ENCODE measurements at regions not wholly inside any gene's neighbourhood (a gene's known extent, or its start where the extent isn't known, plus 50 kb on each side); places are given as distances from the start of the nearest gene placed in this dataset.

DNA sequence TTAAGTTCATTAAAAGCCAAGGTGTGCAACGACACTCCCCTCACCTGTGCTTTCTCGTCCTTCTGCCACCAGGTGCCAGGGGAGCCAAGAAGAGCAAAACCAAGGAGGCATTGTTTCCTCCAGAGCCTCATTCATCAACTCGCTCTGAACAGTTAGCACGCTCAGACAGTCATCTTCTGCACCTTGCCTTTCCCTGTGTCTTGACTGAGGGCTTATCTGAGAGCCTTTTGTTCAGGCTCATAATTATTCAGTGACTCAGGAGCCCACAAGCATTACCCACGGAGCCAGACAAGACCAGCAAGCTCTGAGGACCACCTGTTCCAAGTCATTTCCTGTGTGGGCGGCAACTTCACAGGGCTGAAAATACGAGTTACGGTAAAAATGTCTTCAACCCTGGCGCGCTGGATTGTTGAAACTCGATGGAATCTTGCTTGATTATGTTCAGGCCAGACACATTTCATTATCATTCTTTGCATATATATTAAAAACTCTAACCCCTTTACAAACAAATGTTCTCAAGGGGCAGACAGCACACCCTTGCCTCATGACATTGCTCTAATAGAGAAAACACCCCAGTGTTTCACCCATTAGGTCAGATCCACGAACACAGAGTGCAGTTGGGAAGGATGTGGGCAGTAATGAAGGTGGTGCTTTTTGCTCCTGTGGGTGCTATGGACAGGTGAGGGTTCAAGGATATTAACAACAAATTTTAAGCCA lies 89.7 kb upstream of the RUNX1 start:
- H3K4me1 ChIP-seq (ENCODE audit: insufficient read depth, low read length): no peaks in the 10 kb centered on the region; the same call in 1 of the 2 replicates
- H2BK15ac ChIP-seq (ENCODE audit: low read depth, low read length): no peak overlapping the region
- peak overlapping the region; percentile 8 for H3K9ac ChIP-seq (ENCODE audit: extremely low read depth, insufficient read length, low read length)
- H3K27me3 ChIP-seq (ENCODE audit: insufficient read depth, low read length): no peaks in the 10 kb centered on the region
- H3K4me2 ChIP-seq (ENCODE audit: insufficient read depth, insufficient read length, low read length): no peak overlapping the region
- Mint-ChIP-seq H3K9me3 (no peaks in the 10 kb centered on the region), H3K36me3 (ENCODE audit: insufficient read depth in 1 of 3, low read depth in 3 of 3) (no peaks in the 10 kb centered on the region), H3K27me3 (ENCODE audit: low read depth) (no peaks in the 10 kb centered on the region; the same call in 1 of the 2 replicates), H3K27ac (0 out of 7 replicates have a peak overlapping the region, but pooled peaks of 1 of the 3 experiments have one; percentile 39), H3K4me3 (no peak overlapping the region), H3K4me1 (peaks cover 11 to 15% of the 10 kb centered on the region in 2 experiments; a peak in 3 of 4 replicates)
- H2BK20ac ChIP-seq (ENCODE audit: low read depth, low read length, poor library complexity, severe bottlenecking): no peak overlapping the region
- no peaks in the 10 kb centered on the region for H3K79me2 ChIP-seq (ENCODE audit: insufficient read depth, low read length)
- no peak overlapping the region for H4K8ac ChIP-seq (replicated peaks; ENCODE audit: insufficient read length, low read depth, low read length)
- no peak for DNase-seq
- H2AFZ ChIP-seq (ENCODE audit: low read length): no peak overlapping the region
- H2AK5ac ChIP-seq (ENCODE audit: insufficient read length, low read length): no peak overlapping the region
- TF ChIP-seq, protein P1, sequence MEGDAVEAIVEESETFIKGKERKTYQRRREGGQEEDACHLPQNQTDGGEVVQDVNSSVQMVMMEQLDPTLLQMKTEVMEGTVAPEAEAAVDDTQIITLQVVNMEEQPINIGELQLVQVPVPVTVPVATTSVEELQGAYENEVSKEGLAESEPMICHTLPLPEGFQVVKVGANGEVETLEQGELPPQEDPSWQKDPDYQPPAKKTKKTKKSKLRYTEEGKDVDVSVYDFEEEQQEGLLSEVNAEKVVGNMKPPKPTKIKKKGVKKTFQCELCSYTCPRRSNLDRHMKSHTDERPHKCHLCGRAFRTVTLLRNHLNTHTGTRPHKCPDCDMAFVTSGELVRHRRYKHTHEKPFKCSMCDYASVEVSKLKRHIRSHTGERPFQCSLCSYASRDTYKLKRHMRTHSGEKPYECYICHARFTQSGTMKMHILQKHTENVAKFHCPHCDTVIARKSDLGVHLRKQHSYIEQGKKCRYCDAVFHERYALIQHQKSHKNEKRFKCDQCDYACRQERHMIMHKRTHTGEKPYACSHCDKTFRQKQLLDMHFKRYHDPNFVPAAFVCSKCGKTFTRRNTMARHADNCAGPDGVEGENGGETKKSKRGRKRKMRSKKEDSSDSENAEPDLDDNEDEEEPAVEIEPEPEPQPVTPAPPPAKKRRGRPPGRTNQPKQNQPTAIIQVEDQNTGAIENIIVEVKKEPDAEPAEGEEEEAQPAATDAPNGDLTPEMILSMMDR (conservative IDR thresholded peaks at IDR 0.05): no peak
- H3K56ac ChIP-seq (ENCODE audit: insufficient read length, low read depth, low read length): no peak overlapping the region
- H3K23ac ChIP-seq (ENCODE audit: insufficient read length, low read depth, low read length): no peak overlapping the region
- H2BK12ac ChIP-seq (ENCODE audit: insufficient read length, low read depth, low read length): no peak overlapping the region
- WGBS (ENCODE audit: extremely low coverage, insufficient read length, low lambda C conversion rate): no CpG with 5 or more reads among the region's 12 CpGs
- no peak overlapping the region for H3K27ac ChIP-seq (ENCODE audit: insufficient read length, low read depth, low read length)
- no peaks in the 10 kb centered on the region for H3K23me2 ChIP-seq (ENCODE audit: insufficient read length, low read depth, low read length, poor library complexity, severe bottlenecking)
- H3T11ph ChIP-seq (ENCODE audit: low read length): no peak overlapping the region
- no peak overlapping the region for H3K14ac ChIP-seq (ENCODE audit: insufficient read depth, low read length)
- H2BK5ac ChIP-seq (ENCODE audit: insufficient read length, low read length): no peak overlapping the region
- H3K79me1 ChIP-seq (ENCODE audit: insufficient read depth, low read depth, low read length, poor library complexity, severe bottlenecking): no peaks in the 10 kb centered on the region
- H4K5ac ChIP-seq (ENCODE audit: insufficient read length, low read depth, low read length): peak overlapping the region; percentile 17
- H3K4ac ChIP-seq (ENCODE audit: low read depth, low read length): no peak overlapping the region
- H3K18ac ChIP-seq (ENCODE audit: insufficient read length, low read depth, low read length): no peak overlapping the region
- H3K9me3 ChIP-seq (ENCODE audit: control insufficient read depth, low read depth, low read length): no peaks in the 10 kb centered on the region
- H4K20me1 ChIP-seq (ENCODE audit: control insufficient read depth, insufficient read depth, insufficient read length): no peaks in the 10 kb centered on the region
- no peak overlapping the region for H4K91ac ChIP-seq (ENCODE audit: insufficient read length, low read depth, low read length)
- no peak overlapping the region for H2BK120ac ChIP-seq (ENCODE audit: low read depth, low read length, poor library complexity, severe bottlenecking)

All from H9 (cell line).